Type B pancreatic cell (in vitro differentiated cells): ENCODE measurements at regions not wholly inside any gene's neighbourhood (a gene's known extent, or its start where the extent isn't known, plus 50 kb on each side); places are given as distances from the start of the nearest gene placed in this dataset.

Experiments
- DNase-seq: peaks from one replicate; pipeline ENCODE4 v3.0.0; 2021; ENCODE audit warnings: mixed read lengths; ENCODE audit not compliant: unreplicated experiment; ENCODE audit errors: extremely low spot score
- H3K27ac Mint-ChIP-seq: 2 replicates; pipeline ENCODE4 v1.8.0; 2021; ENCODE audit warnings: mild to moderate bottlenecking, mixed read lengths
- H3K27me3 Mint-ChIP-seq: 2 replicates; pipeline ENCODE4 v1.8.0; 2021; ENCODE audit warnings: mixed read lengths
- H3K36me3 Mint-ChIP-seq: 2 replicates; pipeline ENCODE4 v1.8.0; 2021; ENCODE audit warnings: mixed read lengths
- H3K4me1 Mint-ChIP-seq: one replicate; pipeline ENCODE4 v1.8.0; 2021; ENCODE audit warnings: mixed read lengths; ENCODE audit not compliant: unreplicated experiment
- H3K4me3 Mint-ChIP-seq: 2 replicates; pipeline ENCODE4 v1.8.0; 2021; ENCODE audit warnings: mild to moderate bottlenecking, mixed read lengths
- H3K9me3 Mint-ChIP-seq: 2 replicates; pipeline ENCODE4 v1.8.0; 2021; ENCODE audit warnings: mixed read lengths
- CTCF ChIP-seq: fragments of 200-600 bp; sonication (generic); conservative IDR thresholded peaks from 2 replicates; pipeline ENCODE4 v1.5.0; 2021; ENCODE audit warnings: antibody characterized with exemption, mild to moderate bottlenecking

- no peak overlapping the region for H3K27ac Mint-ChIP-seq
Measured at GRCh38 chr2:19187323-19188020, 171.0 kb downstream of the OSR1 start.

GRCh38 chr2:19185086-19185485 is 173.3 kb downstream of the OSR1 start:
- no peak overlapping the region for H3K4me3 Mint-ChIP-seq
- no peak for TF ChIP-seq CTCF
- DNase-seq = no peak
- H3K4me1 Mint-ChIP-seq = peaks cover 4% of the 10 kb centered on the region
- H3K9me3 Mint-ChIP-seq = peaks cover 5% of the 10 kb centered on the region
- no peak overlapping the region for H3K27ac Mint-ChIP-seq
- H3K36me3 Mint-ChIP-seq = no peaks in the 10 kb centered on the region
- H3K27me3 Mint-ChIP-seq = no peaks in the 10 kb centered on the region

More at GRCh38 chr2:19187323-19188020, 171.0 kb downstream of the OSR1 start:
- H3K4me1 Mint-ChIP-seq = peaks cover 4% of the 10 kb centered on the region
- H3K36me3 Mint-ChIP-seq = no peaks in the 10 kb centered on the region
- TF ChIP-seq CTCF = no peak
- no peak overlapping the region for H3K4me3 Mint-ChIP-seq
- DNase-seq = no peak
- no peaks in the 10 kb centered on the region for H3K9me3 Mint-ChIP-seq
- H3K27me3 Mint-ChIP-seq = no peaks in the 10 kb centered on the region

- H3K4me3 Mint-ChIP-seq = no peak overlapping the region
- DNase-seq = no peak
- H3K4me1 Mint-ChIP-seq = peaks cover 9% of the 10 kb centered on the region
- H3K36me3 Mint-ChIP-seq = no peaks in the 10 kb centered on the region
- H3K27me3 Mint-ChIP-seq = no peaks in the 10 kb centered on the region
- no peak for TF ChIP-seq CTCF
- H3K9me3 Mint-ChIP-seq = peaks cover 5% of the 10 kb centered on the region
- no peak overlapping the region for H3K27ac Mint-ChIP-seq
Measured at GRCh38 chr2:19178175-19178574, 180.2 kb downstream of the OSR1 start.

GRCh38 chr2:19176977-19177376 is 181.4 kb downstream of the OSR1 start:
- Mint-ChIP-seq H3K36me3 (no peaks in the 10 kb centered on the region), H3K4me3 (no peak overlapping the region), H3K27ac (no peak overlapping the region), H3K4me1 (peaks cover 9% of the 10 kb centered on the region), H3K27me3 (no peaks in the 10 kb centered on the region), H3K9me3 (peaks cover 5% of the 10 kb centered on the region)
- no peak for TF ChIP-seq CTCF
- no peak for DNase-seq

GRCh38 chr2:19176172-19176852 is 182.1 kb downstream of the OSR1 start:
- Mint-ChIP-seq H3K27ac (no peak overlapping the region), H3K4me1 (peaks cover 9% of the 10 kb centered on the region), H3K36me3 (no peaks in the 10 kb centered on the region), H3K27me3 (no peaks in the 10 kb centered on the region), H3K9me3 (peaks cover 5% of the 10 kb centered on the region), H3K4me3 (no peak overlapping the region)
- TF ChIP-seq CTCF = no peak
- DNase-seq = no peak
